ENCODE measurements at regions not wholly inside any gene's neighbourhood (a gene's known extent, or its start where the extent isn't known, plus 50 kb on each side); places are given as distances from the start of the nearest gene placed in this dataset.

- no peaks in the 10 kb centered on the region for H3K36me3 ChIP-seq (ENCODE audit: control insufficient read depth, insufficient read depth, low read length)
- POLR2A ChIA-PET: interaction anchor here (0.5 kb wide), 1 partner anchor 33 kb away, joined by 5 read pairs; no protein-coding TSS in a partner anchor
- H3K4me3 ChIP-seq (ENCODE audit: low read depth in 2 of 2, low read length in 2 of 2): no peak overlapping the region
- H3K9me3 ChIP-seq (ENCODE audit: control insufficient read depth, insufficient read depth, low read depth, low read length): no peaks in the 10 kb centered on the region
- in situ Hi-C loops (cut with HindIII; ENCODE audit: low pct_unique_long_range_greater_than_20kb, low sequenced_read_pairs) (no loop called here), intact Hi-C loops (cut with micrococcal nuclease; ENCODE audit: unreplicated experiment) (no loop called here)
- TF ChIP-seq REST (IDR thresholded peaks at IDR 0.05; ENCODE audit: insufficient read depth in 1 of 2, low read depth in 2 of 2, low read length in 1 of 2): no peak
- no peak for TF ChIP-seq TCF7L2 (IDR thresholded peaks at IDR 0.05; ENCODE audit: low read depth, low read length)
- no peak for TF ChIP-seq CTCF (IDR thresholded peaks at IDR 0.05)
- no peak for TF ChIP-seq POLR2AphosphoS5 (IDR thresholded peaks at IDR 0.05; ENCODE audit: low read depth, low read length)
- no peak for TF ChIP-seq SIN3A (IDR thresholded peaks at IDR 0.05; ENCODE audit: borderline replicate concordance, insufficient read depth, low read depth, low read length)
- peak overlapping the region; percentile 89 for H3K27ac ChIP-seq (ENCODE audit: low read length)
- H3K4me1 ChIP-seq (ENCODE audit: control insufficient read depth, insufficient read depth, low read length): peaks cover 41% of the 10 kb centered on the region
- no TSS peak for BruUV-seq (replicated peaks)
- CTCF ChIA-PET: no interaction called here
- ATAC-seq: no peak
- H3K27me3 ChIP-seq (ENCODE audit: control insufficient read depth, insufficient read depth, low read length): no peaks in the 10 kb centered on the region
- DNase-seq (ENCODE audit: low read depth, low spot score): no peak
Observed at GRCh38 chr1:40914927-40915569, 52.9 kb upstream of the CITED4 start.

GRCh38 chr1:40915581-40915980, 53.4 kb upstream of the CITED4 start:
- Histone ChIP-seq H3K27me3 (ENCODE audit: control insufficient read depth, insufficient read depth, low read length) (no peaks in the 10 kb centered on the region), H3K4me3 (ENCODE audit: low read depth in 2 of 2, low read length in 2 of 2) (no peak overlapping the region), H3K4me1 (ENCODE audit: control insufficient read depth, insufficient read depth, low read length) (peaks cover 43% of the 10 kb centered on the region), H3K36me3 (ENCODE audit: control insufficient read depth, insufficient read depth, low read length) (no peaks in the 10 kb centered on the region), H3K9me3 (ENCODE audit: control insufficient read depth, insufficient read depth, low read depth, low read length) (no peaks in the 10 kb centered on the region), H3K27ac (ENCODE audit: low read length) (peak overlapping the region; percentile 89)
- in situ Hi-C loops (cut with HindIII; ENCODE audit: low pct_unique_long_range_greater_than_20kb, low sequenced_read_pairs) (no loop called here), intact Hi-C loops (cut with micrococcal nuclease; ENCODE audit: unreplicated experiment) (no loop called here)
- ChIA-PET POLR2A (interaction anchor here (0.5 kb wide), 1 partner anchor 33 kb away, joined by 5 read pairs; no protein-coding TSS in a partner anchor), CTCF (no interaction called here)
- DNase-seq (ENCODE audit: low read depth, low spot score) (no peak), ATAC-seq (no peak)
- no peak for TF ChIP-seq SIN3A (IDR thresholded peaks at IDR 0.05; ENCODE audit: borderline replicate concordance, insufficient read depth, low read depth, low read length)
- TF ChIP-seq CTCF (IDR thresholded peaks at IDR 0.05): no peak
- no peak for TF ChIP-seq TCF7L2 (IDR thresholded peaks at IDR 0.05; ENCODE audit: low read depth, low read length)
- BruUV-seq (replicated peaks): no TSS peak

Data from Panc1 (cell line).